Neuronal stem cell (in vitro differentiated cells): ENCODE measurements at regions not wholly inside any gene's neighbourhood (a gene's known extent, or its start where the extent isn't known, plus 50 kb on each side); places are given as distances from the start of the nearest gene placed in this dataset.

Experiments
- DNase-seq: peaks from one replicate; pipeline ENCODE4 v3.0.0-alpha.2; 2013; ENCODE audit warnings: low spot score
- H2AFZ ChIP-seq: one replicate; pipeline ENCODE4 v1.6.1; 2013; ENCODE audit warnings: mild to moderate bottlenecking, low read length, inconsistent platforms
- H2AK5ac ChIP-seq: 2 replicates; pipeline ENCODE4 v1.6.1; 2013; ENCODE audit warnings: low read depth, mild to moderate bottlenecking, inconsistent platforms, low read length, moderate library complexity, mixed read lengths
- H2BK120ac ChIP-seq: 2 replicates; pipeline ENCODE4 v1.6.1; 2013; ENCODE audit warnings: low read depth, mild to moderate bottlenecking, inconsistent platforms, low read length, moderate library complexity, mixed read lengths
- H2BK12ac ChIP-seq: one replicate; pipeline ENCODE4 v1.6.1; 2013; ENCODE audit warnings: low read length, inconsistent platforms
- H2BK15ac ChIP-seq: 2 replicates; pipeline ENCODE4 v1.6.1; 2013; ENCODE audit warnings: mild to moderate bottlenecking, low read length, inconsistent platforms, mixed read lengths
- H2BK5ac ChIP-seq: one replicate; pipeline ENCODE4 v1.6.1; 2013; ENCODE audit warnings: inconsistent platforms, mild to moderate bottlenecking, low read length, moderate library complexity
- H3K14ac ChIP-seq: one replicate; pipeline ENCODE4 v1.6.1; 2013; ENCODE audit warnings: low read length, inconsistent platforms
- H3K18ac ChIP-seq: 2 replicates; pipeline ENCODE4 v1.6.1; 2013; ENCODE audit warnings: low read length, inconsistent platforms
- H3K23ac ChIP-seq: 2 replicates; pipeline ENCODE4 v1.6.1; 2013; ENCODE audit warnings: low read depth, mild to moderate bottlenecking, mixed read lengths, low read length, inconsistent platforms; ENCODE audit not compliant: poor library complexity
- H3K27ac ChIP-seq: replicated peaks from 3 replicates; pipeline ENCODE4 v1.5.1; 2013; ENCODE audit warnings: low read length, inconsistent platforms
- H3K27me3 ChIP-seq, 3 experiments: 2 replicates each; pipeline ENCODE4 v1.6.1; 2013; ENCODE audit warnings: low read length in 3 of 3, mild to moderate bottlenecking in 2 of 3, inconsistent platforms in 1 of 3, low read depth in 1 of 3, mixed read lengths in 1 of 3, moderate library complexity in 1 of 3; ENCODE audit not compliant: control insufficient read depth in 3 of 3, insufficient read depth in 3 of 3
- H3K36me3 ChIP-seq, 2 donors: replicated peaks in 1 of 2; 2 replicates each; pipeline ENCODE4 v1.6.1; 2013; ENCODE audit warnings: low read length in 2 of 2; ENCODE audit not compliant: control insufficient read depth in 2 of 2, insufficient read depth in 2 of 2
- H3K4ac ChIP-seq: 2 replicates; pipeline ENCODE4 v1.6.1; 2013; ENCODE audit warnings: inconsistent platforms, mild to moderate bottlenecking, low read length, moderate library complexity
- H3K4me1 ChIP-seq, 2 donors: 1 replicate in 1 of 2; 2 replicates in 1 of 2; pipeline ENCODE4 v1.6.1; 2013; ENCODE audit warnings: low read length in 2 of 2, low read depth in 1 of 2; ENCODE audit not compliant: control insufficient read depth in 2 of 2, insufficient read depth in 1 of 2
- H3K4me2 ChIP-seq: one replicate; pipeline ENCODE4 v1.6.1; 2013; ENCODE audit warnings: mild to moderate bottlenecking, low read length, inconsistent platforms; ENCODE audit not compliant: insufficient read depth, poor library complexity, severe bottlenecking
- H3K4me3 ChIP-seq, 2 donors: 2 replicates each; pipeline ENCODE4 v1.5.1; 2013; ENCODE audit warnings: low read length in 2 of 2, mild to moderate bottlenecking in 2 of 2, inconsistent platforms in 1 of 2, moderate library complexity in 1 of 2
- H3K79me1 ChIP-seq: one replicate; pipeline ENCODE4 v1.6.1; 2013; ENCODE audit warnings: low read depth, mild to moderate bottlenecking, inconsistent platforms, low read length, moderate library complexity
- H3K9ac ChIP-seq: one replicate; pipeline ENCODE4 v1.6.1; 2013; ENCODE audit warnings: mild to moderate bottlenecking, low read depth, low read length, inconsistent platforms; ENCODE audit not compliant: poor library complexity
- H3K9me3 ChIP-seq, 2 donors: replicated peaks in 1 of 2; 2 replicates each; pipeline versions ENCODE3 to v1.6.1; 2013; ENCODE audit warnings: low read length in 2 of 2, mild to moderate bottlenecking in 2 of 2, inconsistent platforms in 1 of 2, low read depth in 1 of 2, mixed read lengths in 1 of 2, moderate library complexity in 1 of 2; ENCODE audit not compliant: control insufficient read depth in 2 of 2, insufficient read depth in 1 of 2
- H4K8ac ChIP-seq: one replicate; pipeline ENCODE4 v1.6.1; 2013; ENCODE audit warnings: low read depth, mild to moderate bottlenecking, inconsistent platforms, low read length, moderate library complexity
- H4K91ac ChIP-seq: one replicate; pipeline ENCODE4 v1.6.1; 2013; ENCODE audit warnings: low read length, low read depth, mild to moderate bottlenecking, inconsistent platforms; ENCODE audit not compliant: poor library complexity
- WGBS, 2 donors: extraction: QIAGEN DNeasy Blood & Tissue Kit; methylation state at CpG; one replicate each; pipeline ENCODE4 v1.1.7; 2013; ENCODE audit warnings: missing lambda C conversion rate in 2 of 2, mixed read lengths in 1 of 2; ENCODE audit not compliant: insufficient read length in 2 of 2, insufficient replicate concordance in 1 of 2; ENCODE audit errors: extremely low coverage in 2 of 2; 5-methylcytosine and 5-hydroxymethylcytosine counted together

- no peak overlapping the region for H2BK15ac ChIP-seq
- H3K27ac ChIP-seq: no peak overlapping the region
- H2BK5ac ChIP-seq: no peak overlapping the region
- H3K4ac ChIP-seq: no peak overlapping the region
- H3K18ac ChIP-seq: no peak overlapping the region
- no peaks in the 10 kb centered on the region for H3K79me1 ChIP-seq
- H4K91ac ChIP-seq: no peak overlapping the region
- no peak overlapping the region for H3K4me2 ChIP-seq
- no peak overlapping the region for H3K23ac ChIP-seq
- H2AFZ ChIP-seq: no peak overlapping the region
- no peak for DNase-seq
- H3K36me3 ChIP-seq: no peaks in the 10 kb centered on the region
- no CpG with 5 or more reads among the region's 15 CpGs for WGBS, 2 donors
- no peak overlapping the region for H2AK5ac ChIP-seq
- no peaks in the 10 kb centered on the region for H3K27me3 ChIP-seq
- H2BK120ac ChIP-seq: no peak overlapping the region
- no peak overlapping the region for H3K14ac ChIP-seq
- no peaks in the 10 kb centered on the region for H3K4me1 ChIP-seq
- H3K4me3 ChIP-seq: no peak overlapping the region
- H3K9ac ChIP-seq: no peak overlapping the region
- H2BK12ac ChIP-seq: no peak overlapping the region
- peaks cover 0 to 41% of the 10 kb centered on the region in 2 donors for H3K9me3 ChIP-seq
- no peak overlapping the region for H4K8ac ChIP-seq
These were observed 199.5 kb downstream of the FOXD4L6 start for GRCh38 chr9:40928803-40929487.

- H2AK5ac ChIP-seq: no peak overlapping the region
- H3K27me3 ChIP-seq: no peaks in the 10 kb centered on the region
- no CpG with 5 or more reads among the region's 11 CpGs for WGBS, 2 donors
- H3K9ac ChIP-seq: no peak overlapping the region
- no peak overlapping the region for H3K14ac ChIP-seq
- no peak overlapping the region for H4K91ac ChIP-seq
- H2AFZ ChIP-seq: no peak overlapping the region
- H3K4me3 ChIP-seq: no peak overlapping the region
- no peak overlapping the region for H3K27ac ChIP-seq
- no peak overlapping the region for H3K4me2 ChIP-seq
- H3K18ac ChIP-seq: no peak overlapping the region
- no peak for DNase-seq
- no peak overlapping the region for H2BK12ac ChIP-seq
- H3K36me3 ChIP-seq: no peaks in the 10 kb centered on the region
- no peaks in the 10 kb centered on the region for H3K4me1 ChIP-seq
- H2BK120ac ChIP-seq: no peak overlapping the region
- H2BK15ac ChIP-seq: no peak overlapping the region
- no peak overlapping the region for H4K8ac ChIP-seq
- H2BK5ac ChIP-seq: no peak overlapping the region
- H3K79me1 ChIP-seq: no peaks in the 10 kb centered on the region
- peaks cover 0 to 44% of the 10 kb centered on the region in 2 donors for H3K9me3 ChIP-seq
- no peak overlapping the region for H3K4ac ChIP-seq
- no peak overlapping the region for H3K23ac ChIP-seq
These were observed 200.4 kb downstream of the FOXD4L6 start for GRCh38 chr9:40927851-40928802.

GRCh38 chr9:40927260-40927631 lies 201.2 kb downstream of the FOXD4L6 start:
- Histone ChIP-seq H3K27ac (no peak overlapping the region), H3K4me3 (no peak overlapping the region), H3K23ac (no peak overlapping the region), H3K4ac (no peak overlapping the region), H3K9me3 (peaks cover 0 to 51% of the 10 kb centered on the region in 2 donors), H3K4me2 (no peak overlapping the region), H3K27me3 (no peaks in the 10 kb centered on the region), H2AK5ac (no peak overlapping the region), H3K18ac (no peak overlapping the region), H3K9ac (no peak overlapping the region), H4K91ac (no peak overlapping the region), H2BK120ac (no peak overlapping the region), H3K14ac (no peak overlapping the region), H2AFZ (no peak overlapping the region), H2BK15ac (no peak overlapping the region), H2BK12ac (no peak overlapping the region), H3K36me3 (no peaks in the 10 kb centered on the region), H4K8ac (no peak overlapping the region), H3K4me1 (no peaks in the 10 kb centered on the region), H3K79me1 (no peaks in the 10 kb centered on the region), H2BK5ac (no peak overlapping the region)
- WGBS, 2 donors: no CpG with 5 or more reads among the region's 4 CpGs
- no peak for DNase-seq
